HEK293 (cell line): ENCODE measurements at regions not wholly inside any gene's neighbourhood (a gene's known extent, or its start where the extent isn't known, plus 50 kb on each side); places are given as distances from the start of the nearest gene placed in this dataset.

Experiments
- CTCF ChIA-PET: fragments of 350-600 bp; formaldehyde crosslinking; extraction: SDS; loops from one replicate; lab custom pipeline; 2021; ENCODE audit warnings: antibody characterized with exemption; lab: Yijun Ruan, JAX
- POLR2A ChIA-PET: fragments of 300-600 bp; formaldehyde crosslinking; extraction: SDS; loops from one replicate; lab custom pipeline; 2020; ENCODE audit warnings: antibody characterized with exemption, inconsistent platforms; lab: Yijun Ruan, JAX
- H3K27ac ChIP-seq: fragments of 200-500 bp; sonication (Bioruptor generic); 2 replicates; pipeline ENCODE4 v1.5.1; 2014; ENCODE audit warnings: low read depth, low read length, control low read depth, inconsistent platforms; ENCODE audit errors: extremely low read depth
- H3K36me3 ChIP-seq, 2 experiments: fragments of 200-500 bp in 1 of 2; sonication (Bioruptor generic) in 1 of 2; 1 replicate in 1 of 2; 2 replicates in 1 of 2; pipeline ENCODE4 v1.5.1; 2014 to 2017; ENCODE audit warnings: inconsistent platforms in 2 of 2, low read length in 2 of 2; ENCODE audit not compliant: control insufficient read depth in 2 of 2, insufficient read depth in 1 of 2
- H3K4me1 ChIP-seq: fragments of 200-500 bp; sonication (Bioruptor generic); 2 replicates; pipeline ENCODE4 v1.5.1; 2014; ENCODE audit warnings: mild to moderate bottlenecking, low read length, inconsistent platforms; ENCODE audit not compliant: control insufficient read depth, insufficient read depth
- H3K4me3 ChIP-seq: 2 replicates; pipeline ENCODE4 v1.5.1; 2011; ENCODE audit warnings: low read depth, mild to moderate bottlenecking, control low read depth, low read length, moderate library complexity
- H3K9me3 ChIP-seq: fragments of 200-500 bp; sonication (Bioruptor generic); 2 replicates; pipeline ENCODE4 v1.5.1; 2014; ENCODE audit warnings: low read depth, low read length, inconsistent platforms; ENCODE audit not compliant: control insufficient read depth, insufficient read depth
- FEZF1 ChIP-seq: fragments of 450-650 bp; formaldehyde crosslinking; IDR thresholded peaks from 2 replicates; pipeline ENCODE4 v1.5.1; 2016; ENCODE audit warnings: missing biosample characterization, missing genetic modification characterization
- GFI1B ChIP-seq: fragments of 450-650 bp; formaldehyde crosslinking; IDR thresholded peaks from 2 replicates; pipeline ENCODE4 v1.5.1; 2016; ENCODE audit warnings: missing biosample characterization, missing genetic modification characterization
- HOXA7 ChIP-seq: sonication (generic); formaldehyde crosslinking; IDR thresholded peaks from 2 replicates; pipeline ENCODE4 v1.8.1; 2022; ENCODE audit warnings: missing genetic modification reagents, borderline replicate concordance
- HOXC10 ChIP-seq: sonication (generic); formaldehyde crosslinking; IDR thresholded peaks from 2 replicates; pipeline ENCODE4 v1.8.1; 2023; ENCODE audit warnings: mild to moderate bottlenecking, missing genetic modification reagents
- INSM2 ChIP-seq: fragments of 450-650 bp; formaldehyde crosslinking; IDR thresholded peaks from 2 replicates; pipeline ENCODE4 v1.5.1; 2016; ENCODE audit warnings: missing biosample characterization, missing genetic modification characterization
- SCRT1 ChIP-seq: fragments of 450-650 bp; formaldehyde crosslinking; IDR thresholded peaks from 2 replicates; pipeline ENCODE4 v1.5.1; 2016; ENCODE audit warnings: missing biosample characterization, missing genetic modification characterization, borderline replicate concordance
- SP7 ChIP-seq: fragments of 450-650 bp; formaldehyde crosslinking; IDR thresholded peaks from 2 replicates; pipeline ENCODE4 v1.5.1; 2016; ENCODE audit warnings: missing biosample characterization, missing genetic modification characterization
- ZNF132 ChIP-seq: fragments of 450-650 bp; formaldehyde crosslinking; IDR thresholded peaks from 2 replicates; pipeline ENCODE4 v1.5.1; 2017; ENCODE audit warnings: missing biosample characterization, missing genetic modification characterization, borderline replicate concordance
- ZNF18 ChIP-seq: fragments of 450-650 bp; formaldehyde crosslinking; IDR thresholded peaks from 2 replicates; pipeline ENCODE4 v1.5.1; 2016; ENCODE audit warnings: missing biosample characterization, missing genetic modification characterization
- ZNF223 ChIP-seq: fragments of 450-650 bp; formaldehyde crosslinking; IDR thresholded peaks from 2 replicates; pipeline ENCODE4 v1.5.1; 2016; ENCODE audit warnings: missing biosample characterization, missing genetic modification characterization
- ZNF23 ChIP-seq: fragments of 450-650 bp; formaldehyde crosslinking; IDR thresholded peaks from 2 replicates; pipeline ENCODE4 v1.5.1; 2016; ENCODE audit warnings: missing biosample characterization, missing genetic modification characterization, borderline replicate concordance
- ZNF274 ChIP-seq, 2 experiments: fragments of 200-500 bp in 1 of 2; fragments of 450-650 bp in 1 of 2; sonication (Bioruptor generic) in 1 of 2; formaldehyde crosslinking in 1 of 2; IDR thresholded peaks; 2 replicates each; pipeline versions ENCODE4 v1.5.1 to v1.6.1; 2014 to 2016; ENCODE audit warnings: borderline replicate concordance in 1 of 2, inconsistent platforms in 1 of 2, low read length in 1 of 2, missing biosample characterization in 1 of 2, missing genetic modification characterization in 1 of 2
- ZNF398 ChIP-seq: fragments of 450-650 bp; formaldehyde crosslinking; IDR thresholded peaks from 2 replicates; pipeline ENCODE4 v1.5.1; 2017; ENCODE audit warnings: missing biosample characterization, missing genetic modification characterization
- ZNF510 ChIP-seq: fragments of 450-650 bp; formaldehyde crosslinking; IDR thresholded peaks from 2 replicates; pipeline ENCODE4 v1.5.1; 2018; ENCODE audit warnings: mild to moderate bottlenecking, missing genetic modification characterization, missing biosample characterization; ENCODE audit not compliant: insufficient replicate concordance
- ZNF558 ChIP-seq: fragments of 450-650 bp; formaldehyde crosslinking; IDR thresholded peaks from 2 replicates; pipeline ENCODE4 v1.5.1; 2016; ENCODE audit warnings: missing biosample characterization, missing genetic modification characterization
- ZNF600 ChIP-seq: fragments of 450-650 bp; formaldehyde crosslinking; IDR thresholded peaks from 2 replicates; pipeline ENCODE4 v1.5.1; 2016; ENCODE audit warnings: missing biosample characterization, missing genetic modification characterization
- ZNF623 ChIP-seq: fragments of 450-650 bp; formaldehyde crosslinking; IDR thresholded peaks from 2 replicates; pipeline ENCODE4 v1.5.1; 2016; ENCODE audit warnings: missing biosample characterization, missing genetic modification characterization
- ZSCAN5A ChIP-seq: fragments of 450-650 bp; formaldehyde crosslinking; IDR thresholded peaks from 2 replicates; pipeline ENCODE4 v1.5.1; 2016; ENCODE audit warnings: missing biosample characterization, missing genetic modification characterization

DNA sequence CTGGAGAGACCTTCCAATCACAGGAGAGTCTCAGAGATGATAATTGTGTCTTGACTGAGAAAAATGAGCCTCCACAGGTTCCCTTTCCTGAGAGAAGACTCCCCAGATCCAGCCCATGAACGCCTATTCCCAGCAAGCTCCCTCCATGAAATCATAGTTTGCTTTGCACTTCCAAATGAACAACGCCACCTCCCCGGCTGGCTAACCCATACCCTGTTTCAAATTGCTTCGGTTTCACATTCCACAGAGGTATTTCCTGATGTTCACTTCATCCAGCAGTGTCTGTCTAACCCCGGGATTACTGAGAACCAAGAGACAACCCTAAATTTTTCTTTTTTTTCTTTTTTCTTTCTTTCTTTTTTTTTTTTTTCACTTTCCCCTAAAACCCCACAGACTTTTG is 124.1 kb upstream of the RFLNA start:
- no peaks in the 10 kb centered on the region for H3K9me3 ChIP-seq
- TF ChIP-seq GFI1B (tag by site-specific recombination) (no peak), FEZF1 (tag by site-specific recombination) (peak; percentile 57), ZNF274 (IDR thresholded peaks at IDR 0.05; ENCODE audit: low read length) (no peak), ZNF274 (tag by site-specific recombination; IDR thresholded peaks at IDR 0.05; ENCODE audit: borderline replicate concordance) (no peak), ZNF223 (no peak)
- H3K4me1 ChIP-seq, result no peaks in the 10 kb centered on the region
- POLR2A ChIA-PET, result no interaction called here
- no peak overlapping the region for H3K4me3 ChIP-seq
- H3K36me3 ChIP-seq, result no peaks in the 10 kb centered on the region
- CTCF ChIA-PET, result no interaction called here
- H3K27ac ChIP-seq, result no peak overlapping the region

DNA sequence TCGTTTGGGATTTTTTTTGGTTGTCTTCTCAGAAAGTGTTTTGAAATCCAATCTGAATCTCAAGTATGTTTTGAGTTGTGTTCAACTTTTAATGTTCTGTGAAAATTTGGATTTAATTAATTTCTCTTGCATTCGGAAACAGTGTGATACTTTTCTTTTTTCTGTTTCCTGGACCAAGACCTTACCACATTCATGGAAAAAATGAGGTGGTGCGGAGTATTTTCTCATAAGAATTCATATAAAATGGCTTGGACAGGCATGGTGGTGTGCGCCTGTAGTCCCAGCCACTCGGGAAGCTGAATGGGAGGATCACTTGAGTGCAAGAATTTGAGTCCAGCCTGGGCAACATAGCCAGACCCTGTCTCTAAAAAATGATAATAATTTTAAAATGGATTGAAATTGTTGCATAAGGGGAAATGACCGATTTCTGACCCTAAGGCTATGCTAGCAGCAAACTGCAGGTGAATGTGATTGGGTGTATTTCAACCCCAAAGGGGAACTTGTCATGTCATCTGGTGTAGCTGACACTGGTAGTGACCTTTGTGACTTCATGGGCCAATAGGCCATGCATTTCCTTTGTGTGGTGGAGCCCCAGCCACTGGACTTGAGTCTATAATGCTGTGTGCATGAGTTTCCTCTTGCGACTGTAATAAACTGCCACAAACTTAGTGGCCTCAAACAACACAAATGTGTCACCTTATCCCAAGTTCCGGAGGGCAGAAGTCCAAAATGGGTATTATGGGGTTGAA is 123.5 kb upstream of the RFLNA start:
- CTCF ChIA-PET, result interaction anchor here (0.9 kb wide), 1 partner anchor 96 kb away, joined by 3 read pairs; no protein-coding TSS in a partner anchor
- H3K27ac ChIP-seq, result no peak overlapping the region
- no peaks in the 10 kb centered on the region for H3K4me1 ChIP-seq
- no peaks in the 10 kb centered on the region for H3K36me3 ChIP-seq
- H3K9me3 ChIP-seq, result no peaks in the 10 kb centered on the region
- POLR2A ChIA-PET, result no interaction called here
- TF ChIP-seq ZNF23 (tag by site-specific recombination) (no peak), ZNF18 (no peak), SCRT1 (tag by site-specific recombination) (no peak), SP7 (tag by site-specific recombination) (no peak), FEZF1 (tag by site-specific recombination) (no peak), HOXC10 (CRISPR knock-in tag) (no peak), HOXA7 (CRISPR knock-in tag) (no peak)
- H3K4me3 ChIP-seq, result no peak overlapping the region

DNA sequence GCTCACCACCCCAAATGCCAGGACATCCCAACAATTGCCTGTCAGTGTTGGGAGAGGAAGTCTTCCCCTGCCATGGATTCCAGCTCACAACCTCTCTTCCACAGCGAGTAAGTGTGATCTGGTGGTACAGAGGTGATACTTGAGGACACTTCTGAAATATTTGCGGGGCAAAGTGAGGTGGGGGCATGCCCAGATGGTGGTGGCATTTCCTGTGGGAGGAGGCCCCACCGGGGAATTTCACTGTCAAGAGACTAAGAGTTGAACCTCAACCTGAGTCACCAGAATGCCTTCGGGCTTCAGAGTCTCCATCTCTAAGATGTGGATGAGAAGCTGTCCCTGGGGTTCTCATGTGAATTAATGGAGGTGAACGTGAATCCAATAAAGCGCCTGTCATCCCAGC is 122.3 kb upstream of the RFLNA start:
- ChIA-PET POLR2A (no interaction called here), CTCF (interaction anchor here (0.9 kb wide), 1 partner anchor 97 kb away, joined by 3 read pairs; no protein-coding TSS in a partner anchor)
- Histone ChIP-seq H3K36me3 (no peaks in the 10 kb centered on the region), H3K4me1 (no peaks in the 10 kb centered on the region), H3K27ac (no peak overlapping the region), H3K9me3 (no peaks in the 10 kb centered on the region), H3K4me3 (no peak overlapping the region)
- TF ChIP-seq ZNF558 (tag by site-specific recombination) (no peak), ZNF510 (tag by site-specific recombination) (no peak), ZSCAN5A (tag by site-specific recombination) (no peak), ZNF600 (tag by site-specific recombination) (no peak), ZNF623 (tag by site-specific recombination) (no peak), INSM2 (tag by site-specific recombination) (no peak), ZNF398 (tag by site-specific recombination) (no peak), ZNF132 (tag by site-specific recombination) (no peak)
